Activated T-cell treated with anti-CD3 and anti-CD28 coated beads for 24 hours (primary cell): ENCODE measurements at regions not wholly inside any gene's neighbourhood (a gene's known extent, or its start where the extent isn't known, plus 50 kb on each side); places are given as distances from the start of the nearest gene placed in this dataset.
A peak's percentile ranks its signal among the peaks of the same experiment; 100 is the strongest.

Experiments used
- DNase-seq: peaks from one replicate; pipeline ENCODE4 v3.0.0-alpha.2; 2020; ENCODE audit warnings: low read depth

- DNase-seq, result no peak
These were observed 506.3 kb downstream of the SHQ1 start for GRCh38 chr3:72341920-72342319.

DNA sequence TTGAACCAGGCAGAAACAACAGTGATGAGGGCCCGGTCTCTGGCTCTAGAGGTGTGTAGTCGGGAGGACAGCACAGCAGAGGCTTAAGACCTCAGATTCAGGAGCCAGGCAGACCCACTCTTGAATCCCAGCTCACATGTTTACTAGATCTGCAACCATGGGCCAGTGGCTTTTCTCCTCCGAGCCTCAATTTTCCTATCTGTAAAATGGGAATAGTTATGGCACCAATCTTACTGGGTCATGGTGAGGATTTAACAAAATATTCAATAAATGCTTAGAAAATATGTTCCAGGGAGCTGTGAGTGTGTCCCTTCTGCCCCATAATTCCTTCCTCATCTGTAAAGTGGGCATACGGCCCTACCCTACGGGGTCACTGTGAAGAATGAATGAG lies 506.9 kb downstream of the SHQ1 start:
- no peak for DNase-seq

DNA sequence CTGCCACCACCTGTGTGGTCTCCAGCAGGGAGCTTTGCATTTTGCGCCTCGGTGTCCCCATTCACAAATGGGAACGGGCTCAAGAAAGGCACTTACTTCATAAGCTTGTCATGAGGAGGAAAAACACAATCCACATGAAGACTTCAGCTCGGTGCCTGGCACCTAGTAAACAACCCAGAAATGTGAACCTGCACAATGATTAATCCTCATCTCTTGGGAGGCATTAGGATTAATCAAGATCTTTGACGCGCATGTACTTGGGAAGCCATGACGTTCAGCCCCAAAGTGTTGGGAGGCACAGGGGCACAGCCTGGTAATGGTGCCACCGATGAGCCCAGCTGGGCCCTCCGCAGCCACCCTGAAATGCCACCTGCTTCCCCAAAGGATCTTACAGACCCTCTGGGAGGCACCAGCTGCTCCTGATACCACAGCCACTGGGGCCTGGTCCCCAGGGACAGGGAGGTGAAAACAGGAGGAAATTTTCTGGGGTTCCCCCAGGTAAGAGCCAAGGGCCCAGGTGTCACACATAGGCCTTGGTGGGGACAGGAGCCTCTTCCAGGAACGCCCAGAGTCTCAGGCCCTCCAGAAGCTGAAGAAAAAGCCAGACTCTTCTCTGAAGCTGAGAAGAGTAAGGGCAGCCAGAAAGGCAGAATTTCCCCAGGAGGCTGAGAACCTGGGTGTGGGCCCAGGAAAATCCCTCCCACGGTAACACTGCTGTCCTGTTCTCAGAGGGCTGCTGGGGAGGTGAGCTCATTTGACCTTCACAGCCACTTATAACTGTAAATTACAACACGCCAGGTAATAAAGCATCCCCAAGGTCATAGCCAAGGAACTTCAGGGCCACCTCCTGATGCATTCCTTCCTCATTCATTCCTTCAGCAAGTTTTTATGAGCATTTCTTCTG lies 507.5 kb downstream of the SHQ1 start:
- no peak for DNase-seq

GRCh38 chr3:72340056-72340455 lies 508.2 kb downstream of the SHQ1 start:
- no peak for DNase-seq

- DNase-seq, result no peak
These were observed 508.6 kb downstream of the SHQ1 start for GRCh38 chr3:72339670-72340030.

DNA sequence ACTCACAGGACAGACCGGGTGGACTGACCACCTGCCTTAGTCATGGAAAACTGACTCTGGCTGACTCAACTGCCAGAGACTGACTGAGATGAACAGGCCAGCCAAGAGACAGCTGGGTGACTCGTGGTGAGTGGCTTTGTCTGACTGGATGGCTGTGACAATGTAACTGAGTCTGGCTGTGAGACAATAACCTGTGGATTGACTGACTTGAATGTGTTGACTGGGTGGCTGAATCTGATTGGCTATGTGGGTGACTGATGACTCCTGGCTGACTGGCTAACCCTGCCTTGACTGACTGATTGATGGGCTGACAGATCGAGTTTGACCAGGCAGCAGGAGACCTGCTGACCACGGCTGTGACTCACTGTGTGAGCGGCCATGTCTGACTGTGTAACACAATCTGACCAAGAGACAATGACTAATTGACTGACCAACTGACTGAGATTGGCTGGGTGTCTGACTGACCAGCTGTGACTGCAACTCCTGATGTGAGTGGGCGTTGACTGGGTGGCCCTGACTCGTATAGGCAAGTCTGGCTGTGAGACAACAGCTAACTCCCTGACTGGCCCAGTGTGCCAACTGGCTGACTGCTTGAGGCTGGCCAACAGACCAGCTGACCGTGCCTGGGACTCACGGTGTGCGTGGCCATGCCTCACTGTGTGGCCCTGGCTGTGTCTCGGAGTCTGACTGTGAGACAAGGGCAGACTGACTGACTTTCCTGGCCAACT lies 509.1 kb downstream of the SHQ1 start:
- DNase-seq, result peak; percentile 72

- DNase-seq, result peak; percentile 61
These were observed 509.9 kb downstream of the SHQ1 start for GRCh38 chr3:72338082-72338941.

- DNase-seq, result no peak
These were observed 510.8 kb downstream of the SHQ1 start for GRCh38 chr3:72337480-72337855.

DNA sequence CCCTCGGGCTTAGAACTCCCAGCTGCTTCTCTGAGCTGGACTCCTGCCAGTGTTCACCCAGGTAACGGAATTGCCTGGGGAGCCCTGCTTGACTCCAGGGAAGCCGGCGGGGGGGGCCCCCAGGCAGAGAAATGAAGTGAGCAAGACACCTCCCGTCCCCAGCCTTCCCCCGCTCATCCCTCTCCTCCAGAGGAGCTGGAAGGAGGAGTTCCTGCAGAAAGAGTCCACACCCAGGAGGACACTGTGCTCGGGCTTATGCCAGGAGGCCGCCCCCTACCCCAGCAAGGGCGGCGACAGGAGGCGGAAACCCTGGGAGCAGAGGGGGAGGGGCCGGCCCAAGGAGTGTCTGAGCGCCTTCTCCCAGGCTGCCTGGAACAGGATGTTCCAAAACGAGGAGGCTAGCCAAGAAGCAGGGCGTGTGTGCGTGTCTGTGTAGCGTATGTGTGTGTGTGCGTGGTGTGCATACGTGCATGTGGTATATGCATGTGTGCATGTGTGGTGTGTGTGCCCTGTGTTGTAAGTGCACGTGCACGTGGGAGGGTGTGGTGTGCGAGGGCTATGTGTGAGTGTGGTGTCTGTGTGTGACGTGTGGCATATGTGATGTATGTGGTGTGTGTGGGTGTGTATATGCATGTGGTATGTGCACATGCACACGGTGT lies 511.3 kb downstream of the SHQ1 start:
- no peak for DNase-seq

GRCh38 chr3:72336114-72336651 lies 512.1 kb downstream of the SHQ1 start:
- DNase-seq, result no peak

DNA sequence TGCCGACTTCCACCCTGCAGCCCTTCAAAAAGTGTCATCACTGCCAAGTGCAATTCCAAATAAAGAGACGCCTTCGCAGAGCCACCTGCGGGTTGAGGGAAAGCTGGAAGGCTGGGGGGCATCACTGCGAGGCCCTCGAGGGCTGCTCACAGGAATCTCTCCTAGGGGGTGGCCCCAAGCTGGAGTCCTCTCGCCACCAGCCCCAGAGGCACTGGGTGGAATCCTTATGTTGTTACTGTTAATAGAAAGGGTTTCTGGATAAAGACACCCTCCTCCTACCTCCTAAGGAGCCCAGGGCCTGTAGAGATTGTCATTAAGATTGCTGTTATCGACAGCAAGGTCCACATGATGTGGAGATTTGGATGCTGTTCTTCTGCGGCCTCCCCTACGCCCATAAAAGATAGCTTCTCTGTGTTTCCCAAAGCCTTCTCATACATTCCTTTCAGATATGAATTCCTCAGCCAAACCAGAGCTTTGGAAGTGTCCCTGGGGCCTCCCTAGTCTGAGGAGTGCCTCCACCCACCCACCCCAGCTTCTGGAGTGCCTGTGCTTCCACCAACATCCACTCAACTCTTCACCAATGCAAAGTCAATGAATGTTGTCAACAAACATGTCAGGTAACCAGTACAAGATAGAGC lies 512.7 kb downstream of the SHQ1 start:
- no peak for DNase-seq

- DNase-seq, result no peak
These were observed 513.4 kb downstream of the SHQ1 start for GRCh38 chr3:72334681-72335457.

- no peak for DNase-seq
These were observed 515.6 kb downstream of the SHQ1 start for GRCh38 chr3:72332689-72333088.

DNA sequence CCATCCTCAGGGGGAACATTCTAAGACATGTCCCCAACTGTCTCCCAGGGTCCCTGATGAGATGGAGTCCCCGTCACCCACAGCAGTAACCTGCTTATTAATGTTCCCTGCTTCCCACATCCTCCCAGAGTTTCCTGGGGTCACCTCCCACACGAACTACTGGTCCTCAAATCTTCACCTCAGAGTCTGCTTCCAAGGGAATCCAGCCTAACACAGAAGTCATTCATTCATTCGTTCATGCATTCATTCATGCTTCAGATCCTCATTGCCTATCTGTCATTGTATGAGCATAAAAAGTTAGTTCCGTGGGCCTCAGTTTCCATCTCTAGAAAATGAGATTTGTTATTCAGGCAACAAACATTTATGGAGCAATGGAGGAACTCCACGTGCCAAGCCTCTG lies 516.2 kb downstream of the SHQ1 start:
- no peak for DNase-seq

- DNase-seq, result no peak
These were observed 517.2 kb downstream of the SHQ1 start for GRCh38 chr3:72331076-72331475.

- no peak for DNase-seq
These were observed 518.9 kb downstream of the SHQ1 start for GRCh38 chr3:72329354-72329753.

DNA sequence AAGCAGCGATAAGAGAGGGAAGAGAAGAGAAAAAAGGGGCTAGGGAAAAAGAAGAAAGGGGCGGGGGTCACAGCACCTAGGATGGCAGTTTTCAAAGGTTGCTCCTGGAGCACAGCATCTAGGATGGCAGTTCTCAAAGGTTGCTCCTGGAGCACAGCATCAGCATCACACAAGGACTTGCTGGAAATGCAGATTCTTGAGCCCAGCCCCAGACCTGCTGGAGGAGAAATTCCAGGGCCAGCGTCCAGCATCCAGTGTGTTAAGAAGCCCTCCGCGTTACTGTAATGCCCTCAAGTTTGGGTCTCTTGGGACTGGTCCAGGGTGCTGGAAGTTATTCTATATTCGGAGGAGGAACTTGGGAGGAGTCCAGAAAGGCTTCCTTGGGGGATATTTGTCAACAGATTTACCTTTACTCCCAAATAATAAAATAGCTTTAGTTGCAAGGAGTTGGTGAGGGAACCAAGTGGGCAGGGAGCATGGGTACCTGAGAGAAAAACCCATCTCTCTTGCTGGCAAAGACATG lies 519.4 kb downstream of the SHQ1 start:
- no peak for DNase-seq

GRCh38 chr3:72327008-72327407 lies 521.2 kb downstream of the SHQ1 start:
- DNase-seq, result no peak

DNA sequence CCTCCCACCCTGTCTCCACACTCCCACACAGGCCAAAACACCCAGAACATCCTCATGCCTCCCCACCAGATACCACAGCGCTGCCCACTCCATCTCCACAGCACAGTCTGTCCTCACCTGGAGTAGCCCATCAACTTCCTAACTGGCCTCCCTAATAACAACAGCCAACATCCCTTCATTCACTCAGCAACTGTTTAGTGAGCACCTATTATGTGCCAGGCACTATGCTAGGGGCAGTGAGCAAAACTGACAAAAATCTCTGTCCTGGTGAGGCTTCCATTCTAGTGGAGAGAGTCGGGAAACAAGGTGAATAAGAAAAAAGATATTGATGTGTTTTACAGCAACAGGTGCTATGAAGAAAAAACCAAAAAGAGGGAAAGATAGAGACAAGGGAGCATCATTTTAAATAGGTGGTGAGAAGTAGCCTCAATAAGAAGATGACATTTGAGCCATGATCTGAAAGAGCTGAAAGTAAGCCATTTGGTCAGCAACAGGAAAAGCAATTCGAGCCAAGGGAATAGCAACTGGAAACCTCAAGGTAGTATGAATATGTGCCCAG lies 523.9 kb downstream of the SHQ1 start:
- no peak for DNase-seq

DNA sequence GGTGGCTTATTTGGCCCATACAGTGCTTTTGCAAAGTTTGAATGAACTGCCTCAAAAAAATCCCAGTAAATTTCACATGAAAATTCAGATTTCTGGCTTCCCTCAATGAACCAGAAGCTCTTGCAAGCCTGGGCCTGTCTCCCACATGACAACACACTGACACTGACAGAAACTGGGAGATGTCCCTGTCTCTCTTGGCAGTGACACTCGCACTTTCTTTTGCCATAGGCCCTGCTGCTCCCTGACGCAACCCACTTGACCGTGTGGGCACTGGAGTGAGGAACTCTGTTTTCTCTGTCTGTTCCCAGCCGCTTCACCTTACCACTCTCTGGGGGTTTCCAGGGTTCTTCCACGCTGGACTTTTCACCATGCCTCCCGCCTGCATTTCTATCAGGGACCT lies 524.5 kb downstream of the SHQ1 start:
- DNase-seq, result no peak
